Endothelial cell of umbilical vein (primary cell): ENCODE measurements at regions not wholly inside any gene's neighbourhood (a gene's known extent, or its start where the extent isn't known, plus 50 kb on each side); places are given as distances from the start of the nearest gene placed in this dataset.

Source experiments
- BruUV-seq: library from RNA; stranded (reverse); fragments of 400-500 nt; replicated peaks from 2 replicates; lab custom pipeline; 2021; lab: Mats Ljungman, UMichigan
- CTCF ChIA-PET: fragments of 300-600, 350-600 bp; sonication (Branson Sonifier 250); formaldehyde crosslinking; loops from one replicate; lab custom pipeline; 2021; ENCODE audit warnings: antibody characterized with exemption, inconsistent platforms; lab: Charles Lee
- POLR2A ChIA-PET: fragments of 300-600, 350-600 bp; sonication (Branson Sonifier 250); formaldehyde crosslinking; loops from one replicate; lab custom pipeline; 2021; ENCODE audit warnings: antibody characterized with exemption, inconsistent platforms; lab: Charles Lee
- DNase-seq: peaks from one replicate; pipeline ENCODE4 v3.0.0-alpha.2; 2011; ENCODE audit warnings: low read depth, low spot score
- FAIRE-seq: peaks from 2 replicates; lab custom pipeline; 2011; peaks lifted over from hg19 to GRCh38; lab: Jason Lieb, UNC
- H2AFZ ChIP-seq: 2 replicates; pipeline ENCODE4 v1.6.0; 2012; ENCODE audit warnings: low read depth, low read length, control low read depth, inconsistent platforms
- H3K27ac ChIP-seq: 2 replicates; pipeline ENCODE4 v1.5.1; 2011; ENCODE audit warnings: low read depth, mild to moderate bottlenecking, control low read depth, low read length, moderate library complexity; ENCODE audit not compliant: insufficient read depth
- H3K27me3 ChIP-seq, 2 experiments: 2 replicates each; pipeline versions ENCODE4 v1.6.0 to v1.6.1; 2011; ENCODE audit warnings: low read length in 2 of 2, mixed read lengths in 1 of 2; ENCODE audit not compliant: control insufficient read depth in 2 of 2, insufficient read depth in 2 of 2
- H3K36me3 ChIP-seq, 2 experiments: 2 replicates in 1 of 2; 3 replicates in 1 of 2; pipeline ENCODE4 v1.5.1; 2011; ENCODE audit warnings: low read length in 2 of 2, mild to moderate bottlenecking in 1 of 2, moderate library complexity in 1 of 2; ENCODE audit not compliant: control insufficient read depth in 2 of 2, insufficient read depth in 2 of 2; ENCODE audit errors: extremely low read depth in 1 of 2
- H3K4me1 ChIP-seq: 3 replicates; pipeline ENCODE4 v1.5.1; 2011; ENCODE audit warnings: mild to moderate bottlenecking, low read length; ENCODE audit not compliant: control insufficient read depth, insufficient read depth; ENCODE audit errors: extremely low read depth
- H3K4me2 ChIP-seq: 2 replicates; pipeline ENCODE4 v1.6.1; 2011; ENCODE audit warnings: low read length, control low read depth, mixed read lengths; ENCODE audit not compliant: insufficient read depth
- H3K4me3 ChIP-seq, 3 experiments: fragments of 200-600 bp in 1 of 3; sonication (generic), shearing (Covaris generic) in 1 of 3; replicated peaks in 1 of 3; 2 replicates each; pipeline ENCODE4 v1.5.1; 2011 to 2016; ENCODE audit warnings: control low read depth in 3 of 3, low read length in 3 of 3, mild to moderate bottlenecking in 2 of 3, inconsistent platforms in 1 of 3, low read depth in 1 of 3, moderate library complexity in 1 of 3; ENCODE audit not compliant: insufficient read depth in 1 of 3
- H3K79me2 ChIP-seq: 2 replicates; pipeline ENCODE4 v1.6.0; 2012; ENCODE audit warnings: low read length, inconsistent platforms; ENCODE audit not compliant: control insufficient read depth, insufficient read depth
- H3K9ac ChIP-seq: replicated peaks from 2 replicates; pipeline ENCODE3; 2011; ENCODE audit warnings: low read length, control low read depth; ENCODE audit not compliant: insufficient read depth; ENCODE audit errors: extremely low read depth
- H3K9me1 ChIP-seq: replicated peaks from 3 replicates; pipeline ENCODE4 v1.6.0; 2011; ENCODE audit warnings: mild to moderate bottlenecking, low read length; ENCODE audit not compliant: control insufficient read depth, insufficient read depth; ENCODE audit errors: extremely low read depth
- H3K9me3 ChIP-seq: replicated peaks from 2 replicates; pipeline ENCODE4 v1.5.1; 2012; ENCODE audit warnings: low read length, inconsistent platforms; ENCODE audit not compliant: control insufficient read depth, insufficient read depth
- H4K20me1 ChIP-seq: replicated peaks from 2 replicates; pipeline ENCODE3; 2011; ENCODE audit warnings: mild to moderate bottlenecking, low read length; ENCODE audit not compliant: control insufficient read depth, insufficient read depth; ENCODE audit errors: extremely low read depth
- CTCF ChIP-seq, 2 donors: IDR thresholded peaks; 1 replicate in 1 of 2; 2 replicates in 1 of 2; pipeline ENCODE4 v1.5.1; 2011; ENCODE audit warnings: low read length in 2 of 2, mild to moderate bottlenecking in 2 of 2, moderate library complexity in 2 of 2, control low read depth in 1 of 2, inconsistent platforms in 1 of 2, low read depth in 1 of 2; ENCODE audit not compliant: insufficient read depth in 1 of 2; ENCODE audit errors: extremely low read depth in 1 of 2
- EZH2 ChIP-seq: IDR thresholded peaks from 2 replicates; pipeline ENCODE4 v1.6.1; 2012; ENCODE audit warnings: borderline replicate concordance, low read depth, mild to moderate bottlenecking, moderate library complexity, low read length, inconsistent platforms; ENCODE audit not compliant: severe bottlenecking
- FOS ChIP-seq: IDR thresholded peaks from 2 replicates; pipeline ENCODE4 v1.6.1; 2011; ENCODE audit warnings: mild to moderate bottlenecking, low read length, moderate library complexity, borderline replicate concordance; ENCODE audit not compliant: insufficient read depth
- GATA2 ChIP-seq: IDR thresholded peaks from 2 replicates; pipeline ENCODE4 v1.7.0; 2011; ENCODE audit warnings: low read depth, mild to moderate bottlenecking, moderate library complexity, mixed read lengths, low read length; ENCODE audit not compliant: insufficient read length, insufficient read depth
- JUN ChIP-seq: IDR thresholded peaks from 2 replicates; pipeline ENCODE4 v1.6.1; 2011; ENCODE audit warnings: borderline replicate concordance, low read depth; ENCODE audit not compliant: insufficient read length, insufficient read depth
- MAX ChIP-seq: IDR thresholded peaks from 2 replicates; pipeline ENCODE4 v1.6.1; 2011; ENCODE audit not compliant: insufficient read depth, insufficient read length
- MYC ChIP-seq: IDR thresholded peaks from one replicate; pipeline ENCODE4 v1.6.1; 2011; ENCODE audit warnings: mild to moderate bottlenecking, low read depth, low read length
- POLR2A ChIP-seq: IDR thresholded peaks from 2 replicates; pipeline ENCODE4 v1.6.1; 2012; ENCODE audit warnings: low read depth, mild to moderate bottlenecking, control low read depth, low read length
- POLR2AphosphoS5 ChIP-seq: IDR thresholded peaks from 2 replicates; pipeline ENCODE4 v1.6.1; 2012; ENCODE audit warnings: low read depth, mild to moderate bottlenecking, control low read depth, low read length, moderate library complexity; ENCODE audit not compliant: insufficient read depth
- dilution Hi-C: fragments of 300-500 bp; cut with MboI; formaldehyde crosslinking; loops from one replicate; pipeline ENCODE4 v1.15.0; 2019; ENCODE audit warnings: low sequenced_read_pairs; ENCODE audit not compliant: extremely low pct_ligation_motif_present
- intact Hi-C: fragments of 100-400 bp; cut with micrococcal nuclease; formaldehyde crosslinking; loops from one replicate; pipeline ENCODE4 v1.10.0; 2022

GRCh38 chr10:108757946-108758345 is 1165.4 kb downstream of the XPNPEP1 start:
- FAIRE-seq (no peak), DNase-seq (no peak)
- TF ChIP-seq JUN: no peak
- peaks cover 6% of the 10 kb centered on the region for H3K9me3 ChIP-seq
- H3K79me2 ChIP-seq: no peaks in the 10 kb centered on the region
- H2AFZ ChIP-seq: no peak overlapping the region
- H3K9me1 ChIP-seq: no peaks in the 10 kb centered on the region
- dilution Hi-C loops (no loop called here), intact Hi-C loops (no loop called here)
- no peaks in the 10 kb centered on the region for H3K36me3 ChIP-seq
- CTCF ChIA-PET: no interaction called here
- H4K20me1 ChIP-seq: no peaks in the 10 kb centered on the region
- no TSS peak for BruUV-seq
- no peak overlapping the region for H3K9ac ChIP-seq
- POLR2A ChIA-PET: no interaction called here
- no peaks in the 10 kb centered on the region for H3K27me3 ChIP-seq
- no peak overlapping the region for H3K4me2 ChIP-seq
- no peak overlapping the region for H3K4me3 ChIP-seq
- no peaks in the 10 kb centered on the region for H3K4me1 ChIP-seq
- no peak overlapping the region for H3K27ac ChIP-seq

GRCh38 chr10:108755646-108756045 is 1167.7 kb downstream of the XPNPEP1 start:
- Histone ChIP-seq H3K27ac (no peak overlapping the region), H3K4me3 (no peak overlapping the region), H2AFZ (no peak overlapping the region), H4K20me1 (no peaks in the 10 kb centered on the region), H3K36me3 (no peaks in the 10 kb centered on the region), H3K27me3 (no peaks in the 10 kb centered on the region), H3K4me1 (no peaks in the 10 kb centered on the region), H3K9ac (no peak overlapping the region), H3K9me1 (no peaks in the 10 kb centered on the region), H3K4me2 (no peak overlapping the region), H3K9me3 (peaks cover 6% of the 10 kb centered on the region), H3K79me2 (no peaks in the 10 kb centered on the region)
- CTCF ChIA-PET: no interaction called here
- no TSS peak for BruUV-seq
- DNase-seq: no peak
- intact Hi-C loops: no loop called here
- dilution Hi-C loops: no loop called here
- FAIRE-seq: no peak
- POLR2A ChIA-PET: no interaction called here
- TF ChIP-seq POLR2A (no peak), CTCF (IDR thresholded peaks at IDR 0.05; ENCODE audit: extremely low read depth in 1 of 2, insufficient read depth in 1 of 2, low read depth in 1 of 2, low read length in 2 of 2) (no peak), MAX (no peak), EZH2 (no peak), MYC (no peak), POLR2AphosphoS5 (no peak), GATA2 (no peak), JUN (no peak), FOS (no peak)
